ENCODE measurements at regions not wholly inside any gene's neighbourhood (a gene's known extent, or its start where the extent isn't known, plus 50 kb on each side); places are given as distances from the start of the nearest gene placed in this dataset.
"Not testable (repeated sequence)": the region's sequence is repeated elsewhere in the genome, so short reads cannot be mapped to it uniquely, and the experiment has no call there.

GRCh38 chr20:47441774-47442150 is 59.9 kb upstream of the NCOA3 start:
- DNase-seq (ENCODE audit: low spot score): no peak

GRCh38 chr20:47443060-47443459 is 58.6 kb upstream of the NCOA3 start:
- not testable (repeated sequence) for DNase-seq (ENCODE audit: low spot score)

- DNase-seq (ENCODE audit: low spot score): no peak
Observed at GRCh38 chr20:47444584-47444983, 57.1 kb upstream of the NCOA3 start.

- no peak for DNase-seq (ENCODE audit: low spot score)
Observed at GRCh38 chr20:47445291-47445690, 56.4 kb upstream of the NCOA3 start.

DNA sequence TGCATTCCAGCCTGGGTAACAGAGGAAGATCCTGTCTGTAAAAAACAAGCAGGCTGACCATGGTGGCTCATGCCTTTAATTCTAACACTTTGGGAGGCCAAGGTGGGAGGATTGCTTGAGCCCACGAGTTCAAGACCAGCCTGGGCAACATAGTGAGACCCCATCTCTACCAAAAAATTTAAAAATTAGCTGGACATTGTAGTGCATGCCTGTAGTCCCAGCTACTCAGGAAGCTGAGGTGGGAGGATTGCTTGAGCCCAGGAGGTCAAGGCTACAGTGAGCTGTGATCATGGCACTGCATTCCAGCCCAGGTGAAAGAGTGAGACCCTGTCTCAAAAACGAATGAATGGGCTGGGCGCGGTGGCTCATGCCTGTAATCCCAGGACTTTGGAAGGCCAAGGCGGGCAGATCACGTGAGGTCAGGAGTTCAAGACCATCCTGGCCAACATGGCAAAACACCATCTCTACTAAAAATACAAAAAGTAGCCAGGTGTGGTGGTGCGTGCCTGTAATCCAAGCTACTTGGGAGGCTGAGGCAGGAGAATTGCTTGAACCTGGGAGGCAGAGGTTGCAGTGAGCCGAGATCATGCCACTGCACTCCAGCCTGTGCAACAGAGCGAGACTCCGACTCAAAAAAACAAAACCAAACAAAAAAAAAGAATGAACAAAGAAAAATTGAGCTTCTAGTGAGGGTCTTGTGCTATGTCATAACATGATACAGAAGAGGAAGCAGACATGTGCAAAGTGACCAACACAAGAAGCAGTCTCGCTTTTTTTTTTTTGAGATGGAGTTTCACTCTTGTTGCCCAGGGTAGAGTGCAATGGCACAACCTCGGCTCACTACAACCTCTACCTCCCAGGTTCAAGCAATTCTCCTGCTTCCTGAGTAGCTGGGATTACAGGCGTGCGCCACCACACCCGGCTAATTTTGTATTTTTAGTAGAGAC is 54.1 kb upstream of the NCOA3 start:
- DNase-seq (ENCODE audit: low spot score): not testable (repeated sequence)

GRCh38 chr20:47448429-47448828 is 53.3 kb upstream of the NCOA3 start:
- DNase-seq (ENCODE audit: low spot score): no peak

DNA sequence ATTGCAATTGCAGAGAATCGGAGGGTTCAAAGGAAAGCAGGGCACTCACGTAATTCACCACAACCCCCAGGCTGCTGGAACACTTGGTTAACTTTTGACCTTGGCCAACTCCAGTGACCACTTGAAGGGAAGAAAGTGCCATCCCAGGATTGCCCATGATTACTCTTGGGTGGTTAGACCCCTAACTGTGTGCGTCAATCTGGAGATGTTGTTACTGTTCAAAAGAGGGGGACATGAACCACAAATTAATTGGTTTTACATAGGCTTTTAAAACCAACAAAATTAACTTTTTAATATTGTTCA is 50.1 kb upstream of the NCOA3 start:
- DNase-seq (ENCODE audit: low spot score): no peak
